Panc1 (cell line): ENCODE measurements at regions not wholly inside any gene's neighbourhood (a gene's known extent, or its start where the extent isn't known, plus 50 kb on each side); places are given as distances from the start of the nearest gene placed in this dataset.

Source experiments
- ATAC-seq: fragments of 200-7000 bp; cut with Tn5 transposase; 2 replicates; pipeline ENCODE4 v1.9.1; 2020; ENCODE audit warnings: mild to moderate bottlenecking, moderate library complexity
- BruUV-seq: library from RNA; stranded (reverse); fragments of 400-500 nt; replicated peaks from 2 replicates; lab custom pipeline; 2021; lab: Mats Ljungman, UMichigan
- CTCF ChIA-PET: fragments of 300-600 bp; sonication (Branson Sonifier 250); formaldehyde crosslinking; loops from one replicate; lab custom pipeline; 2022; ENCODE audit warnings: antibody characterized with exemption; lab: Charles Lee
- POLR2A ChIA-PET: fragments of 300-600 bp; sonication (Branson Sonifier 250); formaldehyde crosslinking; loops from one replicate; lab custom pipeline; 2022; ENCODE audit warnings: antibody characterized with exemption; lab: Charles Lee
- DNase-seq: peaks from one replicate; pipeline ENCODE4 v3.0.0-alpha.2; 2010; ENCODE audit warnings: low read depth, low spot score
- H3K27ac ChIP-seq: 2 replicates; pipeline ENCODE4 v1.5.1; 2011; ENCODE audit warnings: mild to moderate bottlenecking, low read length, inconsistent platforms
- H3K27me3 ChIP-seq: fragments of 200-500 bp; sonication (Bioruptor generic); 2 replicates; pipeline ENCODE4 v1.6.0; 2014; ENCODE audit warnings: low read length, inconsistent platforms; ENCODE audit not compliant: control insufficient read depth, insufficient read depth
- H3K36me3 ChIP-seq: fragments of 200-500 bp; sonication (Bioruptor generic); 2 replicates; pipeline ENCODE4 v1.5.1; 2014; ENCODE audit warnings: inconsistent platforms, mild to moderate bottlenecking, low read length, moderate library complexity; ENCODE audit not compliant: control insufficient read depth, insufficient read depth
- H3K4me1 ChIP-seq: 2 replicates; pipeline ENCODE4 v1.5.1; 2011; ENCODE audit warnings: inconsistent platforms, mild to moderate bottlenecking, low read length, moderate library complexity; ENCODE audit not compliant: control insufficient read depth, insufficient read depth
- H3K4me3 ChIP-seq, 2 experiments: 2 replicates each; pipeline ENCODE4 v1.5.1; 2011 to 2012; ENCODE audit warnings: low read depth in 2 of 2, low read length in 2 of 2, mild to moderate bottlenecking in 2 of 2, inconsistent platforms in 1 of 2, moderate library complexity in 1 of 2
- H3K9me3 ChIP-seq: fragments of 200-500 bp; sonication (Bioruptor generic); 2 replicates; pipeline ENCODE4 v1.5.1; 2014; ENCODE audit warnings: low read depth, mild to moderate bottlenecking, inconsistent platforms, low read length, moderate library complexity; ENCODE audit not compliant: control insufficient read depth, insufficient read depth
- CTCF ChIP-seq: fragments of 450-650 bp; IDR thresholded peaks from 2 replicates; pipeline ENCODE4 v1.5.1; 2017; ENCODE audit warnings: mild to moderate bottlenecking
- POLR2AphosphoS5 ChIP-seq: IDR thresholded peaks from 2 replicates; pipeline ENCODE4 v1.6.1; 2012; ENCODE audit warnings: mild to moderate bottlenecking, low read depth, low read length, moderate library complexity
- REST ChIP-seq, 2 experiments: IDR thresholded peaks; 2 replicates each; pipeline ENCODE4 v1.6.1; 2011 to 2012; ENCODE audit warnings: low read depth in 2 of 2, control low read depth in 1 of 2, low read length in 1 of 2, mild to moderate bottlenecking in 1 of 2, moderate library complexity in 1 of 2; ENCODE audit not compliant: insufficient read depth in 1 of 2
- SIN3A ChIP-seq: IDR thresholded peaks from 2 replicates; pipeline ENCODE4 v1.6.1; 2012; ENCODE audit warnings: low read depth, mild to moderate bottlenecking, low read length, moderate library complexity, borderline replicate concordance; ENCODE audit not compliant: insufficient read depth
- TCF7L2 ChIP-seq: IDR thresholded peaks from 2 replicates; pipeline ENCODE4 v1.6.1; 2011; ENCODE audit warnings: mild to moderate bottlenecking, low read depth, low read length, inconsistent platforms
- in situ Hi-C: cut with HindIII; loops from 2 replicates; pipeline ENCODE4 v1.10.0; 2016; ENCODE audit warnings: low sequenced_read_pairs, low pct_unique_long_range_greater_than_20kb
- intact Hi-C: fragments of 100-400 bp; cut with micrococcal nuclease; formaldehyde crosslinking; loops from one replicate; pipeline ENCODE4 v1.10.0; 2022; ENCODE audit not compliant: unreplicated experiment

GRCh38 chr12:47317175-47317915 lies 237.6 kb upstream of the AMIGO2 start:
- ATAC-seq (no peak), DNase-seq (no peak)
- Histone ChIP-seq H3K4me1 (0 out of 2 replicates have a peak, but pooled peaks cover 3% of the 10 kb centered on the region), H3K4me3 (peak overlapping the region in 1 of 2 experiments; percentile 23; a peak in 2 of 4 replicates), H3K27me3 (no peaks in the 10 kb centered on the region), H3K9me3 (no peaks in the 10 kb centered on the region), H3K27ac (no peak overlapping the region), H3K36me3 (no peaks in the 10 kb centered on the region)
- ChIA-PET CTCF (no interaction called here), POLR2A (no interaction called here)
- in situ Hi-C loops = no loop called here
- no TSS peak for BruUV-seq
- TF ChIP-seq REST (IDR thresholded peaks at IDR 0.05; ENCODE audit: insufficient read depth in 1 of 2, low read depth in 2 of 2, low read length in 1 of 2) = no peak
- TF ChIP-seq SIN3A = no peak
- no peak for TF ChIP-seq POLR2AphosphoS5
- TF ChIP-seq TCF7L2 = no peak
- TF ChIP-seq CTCF = no peak
- intact Hi-C loops = no loop called here

GRCh38 chr12:47316609-47317049 lies 236.9 kb upstream of the AMIGO2 start:
- no peaks in the 10 kb centered on the region for H3K27me3 ChIP-seq
- no peak for TF ChIP-seq POLR2AphosphoS5
- TF ChIP-seq REST (IDR thresholded peaks at IDR 0.05; ENCODE audit: insufficient read depth in 1 of 2, low read depth in 2 of 2, low read length in 1 of 2) = no peak
- TF ChIP-seq SIN3A = no peak
- no peak for TF ChIP-seq TCF7L2
- no peak for TF ChIP-seq CTCF
- H3K27ac ChIP-seq = no peak overlapping the region
- DNase-seq (no peak), ATAC-seq (no peak)
- ChIA-PET POLR2A (no interaction called here), CTCF (no interaction called here)
- in situ Hi-C loops = no loop called here
- BruUV-seq = no TSS peak
- intact Hi-C loops = no loop called here
- no peaks in the 10 kb centered on the region for H3K36me3 ChIP-seq
- H3K9me3 ChIP-seq = no peaks in the 10 kb centered on the region
- H3K4me1 ChIP-seq = 0 out of 2 replicates have a peak, but pooled peaks cover 3% of the 10 kb centered on the region
- H3K4me3 ChIP-seq = no peak overlapping the region
